ENCODE measurements at regions not wholly inside any gene's neighbourhood (a gene's known extent, or its start where the extent isn't known, plus 50 kb on each side); places are given as distances from the start of the nearest gene placed in this dataset.
"Not testable (repeated sequence)": the region's sequence is repeated elsewhere in the genome, so short reads cannot be mapped to it uniquely, and the experiment has no call there.

GRCh38 chrX:106481341-106481740, 130.4 kb upstream of the RADX start:
- TF ChIP-seq CTCF (IDR thresholded peaks at IDR 0.05; ENCODE audit: low read depth, low read length): peak; percentile 75
- peak; percentile 47 for DNase-seq (ENCODE audit: low read depth, low spot score)
- H3K4me3 ChIP-seq (ENCODE audit: low read depth, low read length): no peak overlapping the region
- in situ Hi-C loops (cut with HindIII; ENCODE audit: low sequenced_read_pairs): no loop called here

- no peak for TF ChIP-seq CTCF (IDR thresholded peaks at IDR 0.05; ENCODE audit: low read depth, low read length)
- H3K4me3 ChIP-seq (ENCODE audit: low read depth, low read length): no peak overlapping the region
- DNase-seq (ENCODE audit: low read depth, low spot score): no peak
- in situ Hi-C loops (cut with HindIII; ENCODE audit: low sequenced_read_pairs): no loop called here
Measured at GRCh38 chrX:106484233-106484632, 127.5 kb upstream of the RADX start.

- in situ Hi-C loops (cut with HindIII; ENCODE audit: low sequenced_read_pairs); DNase-seq (ENCODE audit: low read depth, low spot score); H3K4me3 ChIP-seq (ENCODE audit: low read depth, low read length): not testable (repeated sequence)
Measured at GRCh38 chrX:106493210-106493816, 118.5 kb upstream of the RADX start.

GRCh38 chrX:106499473-106499872, 112.3 kb upstream of the RADX start:
- no peak for DNase-seq (ENCODE audit: low read depth, low spot score)
- in situ Hi-C loops (cut with HindIII; ENCODE audit: low sequenced_read_pairs): no loop called here
- TF ChIP-seq CTCF (IDR thresholded peaks at IDR 0.05; ENCODE audit: low read depth, low read length): no peak
- no peak overlapping the region for H3K4me3 ChIP-seq (ENCODE audit: low read depth, low read length)

GRCh38 chrX:106510713-106511403, 100.9 kb upstream of the RADX start:
- no peak for DNase-seq (ENCODE audit: low read depth, low spot score)
- H3K4me3 ChIP-seq (ENCODE audit: low read depth, low read length): no peak overlapping the region
- no peak for TF ChIP-seq CTCF (IDR thresholded peaks at IDR 0.05; ENCODE audit: low read depth, low read length)
- in situ Hi-C loops (cut with HindIII; ENCODE audit: low sequenced_read_pairs): no loop called here
